ENCODE measurements at regions not wholly inside any gene's neighbourhood (a gene's known extent, or its start where the extent isn't known, plus 50 kb on each side); places are given as distances from the start of the nearest gene placed in this dataset.
A peak's percentile ranks its signal among the peaks of the same experiment; 100 is the strongest.
"Not testable (repeated sequence)": the region's sequence is repeated elsewhere in the genome, so short reads cannot be mapped to it uniquely, and the experiment has no call there.

DNA sequence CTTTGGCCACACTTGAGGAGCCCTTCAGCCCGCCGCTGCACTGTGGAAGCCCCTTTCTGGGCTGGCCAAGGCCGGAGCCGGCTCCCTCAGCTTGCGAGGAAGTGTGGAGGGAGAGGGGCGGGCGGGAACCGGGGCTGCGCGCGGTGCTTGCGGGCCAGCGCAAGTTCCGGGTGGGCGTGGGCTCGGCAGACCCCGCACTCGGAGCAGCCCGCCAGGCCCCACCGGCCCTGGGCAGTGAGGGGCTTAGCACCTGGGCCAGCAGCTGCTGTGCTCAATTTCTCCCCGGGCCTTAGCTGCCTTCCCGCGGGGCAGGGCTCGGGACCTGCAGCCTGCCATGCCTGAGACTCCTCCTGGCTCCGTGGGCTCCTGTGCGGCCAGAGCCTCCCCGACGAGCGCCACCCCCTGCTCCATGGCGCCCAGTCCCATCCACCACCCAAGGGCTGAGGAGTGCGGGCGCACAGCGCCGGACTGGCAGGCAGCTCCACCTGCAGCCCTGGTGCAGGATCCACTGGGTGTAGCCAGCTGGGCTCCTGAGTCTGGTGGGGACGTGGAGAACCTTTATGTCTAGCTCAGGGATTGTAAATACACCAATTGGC, 129.2 kb downstream of the MRPL14 start:
- DNase-seq = not testable (repeated sequence)

DNA sequence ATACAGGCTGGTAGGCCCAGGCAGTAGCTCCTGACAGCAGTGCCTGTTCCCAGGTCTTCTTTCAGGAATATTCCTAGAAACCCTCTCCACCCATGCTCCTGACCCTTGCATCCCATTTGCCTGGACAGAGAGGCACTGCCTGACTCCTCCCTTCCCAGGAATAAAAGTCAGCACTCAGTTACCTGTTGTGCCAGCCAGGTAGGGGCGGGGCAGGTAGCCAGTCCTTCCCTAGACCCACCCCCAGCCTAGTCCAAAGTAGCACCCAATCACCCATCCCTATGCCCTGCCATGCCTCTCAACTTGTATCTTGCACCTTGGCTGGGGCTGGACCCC, 129.9 kb downstream of the MRPL14 start:
- DNase-seq = no peak

DNA sequence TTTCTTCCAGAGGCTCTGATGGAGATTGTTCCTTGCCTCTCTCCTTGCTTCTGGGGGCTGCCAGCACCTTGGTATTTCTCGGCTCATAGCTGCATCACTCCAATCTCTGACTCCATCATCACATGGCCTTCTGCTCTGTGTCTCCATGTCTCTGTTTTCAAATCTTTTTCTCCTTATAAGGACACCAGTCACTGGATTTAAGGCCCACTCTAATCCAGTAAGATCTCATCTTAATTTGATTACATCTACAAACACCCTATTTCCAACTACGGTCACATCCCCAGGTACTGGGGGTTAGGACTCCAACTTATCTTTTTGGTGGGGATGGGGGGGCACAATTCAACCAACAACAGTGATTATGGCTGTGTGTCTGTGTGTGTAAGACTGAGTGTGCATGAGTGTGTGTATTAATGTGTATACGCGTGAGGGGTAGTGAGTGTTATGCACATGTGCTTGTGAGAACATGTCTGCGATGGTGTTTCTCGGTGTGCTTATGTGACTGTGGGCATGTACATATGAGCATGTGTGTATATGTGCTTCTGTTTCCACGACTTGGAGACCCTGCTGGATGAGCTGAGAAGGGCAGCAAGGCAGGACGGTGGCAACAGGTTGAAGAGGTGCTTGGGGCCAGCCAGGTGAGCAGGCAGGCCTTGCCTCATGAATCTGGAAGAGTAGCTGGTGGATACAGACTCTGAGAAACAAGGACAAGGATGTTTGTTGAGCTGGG, 130.5 kb downstream of the MRPL14 start:
- no peak for DNase-seq

DNA sequence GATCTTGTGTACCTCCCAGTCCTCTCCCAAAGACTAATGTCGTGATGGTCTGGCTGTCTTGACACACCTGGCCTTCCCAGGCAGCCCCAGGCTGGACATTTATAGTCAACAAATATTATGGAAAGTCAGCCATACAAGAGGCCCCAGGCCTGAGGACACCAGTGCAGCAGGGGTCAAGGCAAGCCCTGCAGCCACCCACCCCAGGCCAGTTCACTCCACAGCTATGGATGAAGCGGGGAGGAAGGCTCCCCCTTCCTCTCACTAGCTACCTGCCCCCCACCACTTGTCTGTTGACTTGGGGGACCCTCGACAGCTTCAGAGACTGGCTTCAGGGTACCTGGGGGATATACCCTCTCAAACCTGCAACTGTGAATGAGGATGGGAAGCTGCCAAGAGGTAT, 132.1 kb downstream of the MRPL14 start:
- DNase-seq = no peak

DNA sequence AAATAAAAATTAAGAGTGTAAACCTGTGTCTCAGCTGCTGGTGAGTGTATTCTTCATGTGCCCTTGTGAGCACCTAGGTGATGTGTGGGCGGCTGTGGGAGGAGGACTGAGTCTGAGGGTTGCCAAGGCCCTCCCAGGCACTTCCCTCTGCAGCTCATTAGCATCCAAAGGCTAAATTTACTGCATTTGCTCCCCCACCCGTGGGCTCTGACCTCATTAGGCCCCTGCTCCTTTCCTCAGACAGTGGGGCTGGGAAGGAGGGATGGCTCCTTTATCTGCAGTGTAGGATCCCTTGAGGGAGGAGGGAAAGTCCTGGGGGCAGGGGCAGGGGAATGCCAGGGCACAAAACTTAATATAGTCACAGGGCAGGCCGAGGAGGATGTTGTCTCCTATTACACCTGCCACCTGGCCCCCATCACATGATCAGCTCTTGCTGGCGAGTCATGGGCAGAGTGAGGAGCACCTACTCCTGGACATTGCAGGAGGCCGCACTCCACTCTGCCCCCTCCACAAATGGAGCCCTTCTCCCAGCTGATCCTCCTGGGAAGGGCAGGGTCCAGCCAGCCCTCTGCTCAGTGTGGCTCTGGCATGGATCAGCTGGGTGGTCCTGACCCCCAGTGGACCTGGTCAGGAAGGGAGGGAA, 133.2 kb downstream of the MRPL14 start:
- DNase-seq = no peak

DNA sequence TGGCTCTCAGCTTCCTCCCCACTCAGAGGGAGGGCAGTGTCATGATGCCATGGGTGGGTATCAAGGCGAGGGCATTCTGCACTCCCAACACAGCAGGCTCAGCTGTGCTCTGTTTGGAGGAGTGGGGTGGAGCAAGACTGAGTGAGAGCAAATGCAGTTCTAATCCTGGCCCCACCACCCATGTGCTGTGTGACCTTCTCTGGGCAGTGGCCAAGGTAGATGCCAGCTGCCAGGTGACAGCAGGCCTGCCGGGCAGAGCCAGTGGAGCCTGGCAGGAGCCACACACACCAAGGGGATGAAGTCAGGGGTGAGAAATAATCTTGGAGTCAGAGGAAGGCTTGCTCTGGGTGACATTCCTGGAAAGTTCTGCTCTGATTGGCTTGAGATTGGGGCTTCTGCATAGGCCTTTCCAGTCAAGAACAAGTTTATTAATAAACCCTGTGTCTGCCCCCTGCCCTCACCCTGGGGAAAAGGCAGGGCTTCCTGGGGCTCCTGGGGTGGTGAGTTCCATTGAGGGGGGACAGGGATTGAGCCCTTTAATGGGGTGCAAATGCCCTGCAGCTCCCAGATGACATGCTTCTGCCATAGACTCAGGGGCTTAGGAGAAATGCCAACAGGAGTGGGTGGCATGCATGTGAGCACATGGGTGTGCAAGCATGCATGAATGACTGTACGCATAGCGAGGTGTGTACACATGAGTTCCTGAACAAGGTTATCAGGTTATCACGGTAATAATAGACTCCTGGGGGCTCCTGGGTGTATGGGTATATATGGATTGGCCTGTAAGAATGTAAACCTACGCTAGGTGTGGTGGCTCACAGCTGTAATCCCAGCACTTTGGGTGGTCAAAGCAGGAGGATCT, 134.2 kb downstream of the MRPL14 start:
- no peak for DNase-seq

DNA sequence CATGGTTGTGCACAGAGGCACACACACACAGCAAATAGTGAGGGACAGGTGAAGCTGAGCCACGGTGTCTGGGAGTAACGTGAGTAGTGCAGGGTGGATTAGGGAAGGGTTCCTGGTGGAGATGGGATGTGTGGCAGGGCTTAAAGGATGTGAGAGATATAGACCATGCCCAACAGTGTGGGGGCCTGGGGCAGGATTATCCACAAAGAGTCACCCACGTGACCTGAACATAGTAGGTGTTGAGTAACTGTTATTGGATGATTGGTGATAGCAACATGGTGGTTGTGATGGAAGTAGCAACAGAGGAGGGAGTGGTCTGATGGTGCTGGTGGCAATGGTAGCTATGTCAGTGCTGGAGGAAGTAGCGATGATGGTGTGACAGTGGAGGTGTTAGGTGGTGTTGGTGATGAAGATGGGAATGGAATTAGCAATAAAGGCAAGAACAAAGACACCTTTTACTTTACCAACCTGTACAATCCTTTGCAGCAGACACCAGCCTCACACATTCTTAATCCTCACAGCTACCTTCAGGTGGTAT, 135.1 kb downstream of the MRPL14 start:
- no peak for DNase-seq

DNA sequence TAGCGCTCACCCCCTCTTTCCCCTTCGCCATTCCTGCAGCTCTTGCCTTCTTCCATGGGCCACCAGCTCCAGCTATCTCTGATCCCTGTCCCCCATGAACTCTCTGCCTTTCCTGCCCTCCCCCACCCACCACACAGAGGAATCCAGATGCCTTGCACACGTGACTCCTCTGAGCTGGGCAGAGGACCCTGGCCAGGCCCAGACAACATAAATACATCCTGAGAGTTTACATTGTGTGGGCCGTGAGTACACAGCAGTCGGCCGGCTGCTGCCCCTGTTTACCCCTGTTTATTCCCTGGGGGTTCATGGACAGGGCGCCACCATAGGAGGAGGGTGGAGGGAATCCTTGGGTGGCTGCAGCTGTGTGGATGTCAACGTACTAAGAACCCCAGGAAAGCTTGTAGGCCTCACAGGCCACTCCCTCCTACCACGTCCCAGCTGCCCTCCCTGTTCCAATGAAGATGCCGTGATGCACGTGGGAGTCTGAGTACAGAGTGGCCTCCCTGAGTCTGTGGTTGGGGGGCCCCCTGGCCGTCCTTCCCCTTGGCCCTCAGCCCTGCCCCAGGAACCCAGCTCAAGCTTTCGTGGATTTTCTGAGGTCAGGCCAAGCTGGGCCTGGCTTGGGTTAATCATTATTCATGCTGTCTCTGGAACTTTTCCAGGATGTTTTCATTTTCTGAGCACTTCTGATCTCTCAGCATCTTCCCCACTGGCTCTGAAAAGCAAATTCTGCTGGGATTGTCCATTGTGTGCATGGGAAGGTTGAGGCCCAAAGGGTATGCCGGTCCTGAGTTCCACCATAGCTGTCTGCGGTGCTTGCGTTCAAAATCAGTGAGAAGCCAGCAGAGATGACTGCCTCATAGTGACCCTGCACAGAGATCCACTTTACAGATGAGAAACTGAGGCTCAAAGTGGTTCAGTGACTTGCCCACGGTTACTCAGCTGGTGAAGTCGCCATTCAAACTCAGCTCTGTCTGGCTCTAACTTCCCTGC, 136.3 kb downstream of the MRPL14 start:
- DNase-seq = peak; percentile 61

DNA sequence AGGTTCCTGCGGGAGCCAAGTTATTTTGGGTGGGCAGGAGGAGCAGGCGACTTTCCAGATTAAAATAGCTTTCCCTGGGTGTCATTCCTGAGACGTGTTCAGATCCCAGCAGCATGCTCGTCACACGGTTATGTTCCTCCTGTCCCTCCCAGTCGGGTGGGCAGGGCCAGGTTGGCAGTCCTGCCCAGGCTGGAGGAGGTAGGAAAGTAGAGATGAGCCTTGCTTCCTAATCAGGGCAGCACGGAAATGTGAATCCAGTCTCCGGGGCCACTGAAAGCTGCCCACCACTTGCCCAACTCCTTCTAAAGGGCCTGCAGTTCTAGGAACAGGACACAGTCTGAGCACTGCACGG, 137.0 kb downstream of the MRPL14 start:
- DNase-seq = no peak

DNA sequence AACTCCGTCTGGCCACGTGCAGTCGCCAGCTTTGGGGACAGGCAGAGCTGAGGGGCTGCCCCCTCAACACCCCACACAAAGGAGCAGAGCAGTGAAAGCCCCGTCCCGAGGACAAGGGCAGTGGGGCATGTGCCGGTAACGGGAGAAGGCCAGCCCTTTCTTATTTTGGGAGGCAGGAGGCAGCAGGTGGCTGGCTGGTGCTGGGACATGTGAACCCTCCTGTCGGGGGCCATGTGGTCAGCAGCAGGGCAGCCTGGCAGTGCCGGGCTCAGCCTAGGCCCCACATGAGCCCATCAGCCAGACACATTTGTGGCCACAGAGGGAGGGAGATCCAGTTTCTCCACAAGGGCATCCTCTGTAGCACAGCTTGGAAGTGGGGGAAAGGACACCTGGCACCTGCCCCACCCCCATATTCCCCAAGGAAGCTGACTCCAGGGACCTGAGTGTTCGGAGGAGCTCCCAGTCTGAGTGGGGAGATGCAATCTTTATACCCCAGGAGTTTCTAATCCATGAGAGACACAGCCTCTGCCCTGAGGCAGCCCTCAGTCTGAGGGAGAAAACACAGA, 137.6 kb downstream of the MRPL14 start:
- DNase-seq = no peak

DNA sequence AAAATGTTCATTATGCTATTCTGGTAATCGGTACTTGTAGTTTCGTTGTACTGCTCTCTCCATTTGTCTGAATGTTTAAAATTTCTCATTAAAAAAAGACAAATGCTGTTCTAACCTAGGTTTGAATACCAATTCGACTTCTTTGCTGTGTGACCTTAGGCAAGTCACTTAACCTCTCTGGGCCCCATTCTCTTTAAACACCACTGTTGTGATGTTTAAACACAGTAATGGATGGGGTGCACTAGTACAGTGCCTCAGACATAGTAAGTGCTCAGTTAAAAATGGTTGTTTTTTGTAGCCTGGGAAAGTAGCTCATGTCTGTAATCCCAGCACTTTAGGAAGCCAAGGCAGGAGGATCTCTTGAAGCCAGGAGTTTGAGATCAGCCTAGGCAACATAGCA, 138.5 kb downstream of the MRPL14 start:
- no peak for DNase-seq

DNA sequence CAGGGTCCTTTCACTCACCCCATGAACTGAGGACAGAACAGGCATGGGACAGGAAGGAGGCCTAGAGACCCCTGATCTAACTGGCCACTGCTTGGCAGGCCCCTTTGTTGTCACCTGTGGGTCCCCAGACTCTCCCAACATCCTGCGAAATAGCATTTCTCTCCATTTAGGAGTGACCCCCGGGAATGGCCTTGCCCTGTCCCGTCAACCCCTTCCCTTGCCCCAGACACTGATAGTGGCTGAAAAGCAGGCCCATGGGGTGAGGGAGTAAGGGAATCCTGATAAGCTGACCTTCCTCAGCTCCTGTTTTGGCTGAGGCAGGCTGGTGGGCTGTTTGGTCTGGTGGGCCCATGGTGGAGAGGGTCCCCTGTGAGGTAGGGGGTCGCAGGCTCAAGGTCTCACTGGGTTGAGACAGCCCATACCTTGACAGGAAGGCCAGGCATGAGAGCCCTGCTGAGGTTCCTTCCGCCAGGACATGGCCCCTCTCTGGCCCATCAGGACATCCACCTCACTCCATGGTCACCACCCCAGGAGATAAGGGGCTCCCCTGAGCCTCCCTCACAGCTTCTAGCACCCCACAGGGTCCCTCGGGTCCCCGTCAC, 139.3 kb downstream of the MRPL14 start:
- DNase-seq = no peak

DNA sequence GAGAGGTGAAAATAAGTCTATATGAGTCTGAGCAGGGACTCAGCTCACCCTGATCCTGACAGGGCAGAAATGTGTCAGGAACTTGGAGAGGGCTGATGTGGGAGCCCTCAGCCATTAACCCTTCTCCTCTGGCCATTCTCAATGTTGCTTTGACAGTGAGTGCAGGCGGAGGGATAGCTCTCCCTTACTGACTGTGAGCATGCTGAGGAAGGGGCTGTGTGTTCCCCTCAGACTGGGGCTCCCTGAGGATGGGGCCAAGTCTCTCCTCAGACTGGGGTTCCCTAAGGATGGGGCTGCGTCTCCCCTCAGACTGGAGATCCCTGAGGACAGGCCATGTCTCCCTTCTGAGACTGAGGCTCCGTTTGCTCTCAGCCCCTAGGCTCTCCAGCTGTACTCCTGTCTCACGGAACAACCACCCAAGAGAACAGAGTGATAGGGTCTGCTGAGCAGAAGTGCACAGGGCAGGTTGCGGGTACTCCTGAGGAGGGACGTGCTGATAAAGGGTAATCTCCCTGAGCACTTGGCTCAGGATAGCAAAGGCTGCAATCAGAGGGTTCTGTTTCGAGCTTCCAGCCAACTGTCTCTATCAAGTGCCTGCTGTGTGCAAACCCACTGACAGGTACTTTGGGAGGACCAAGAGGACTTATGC, 141.0 kb downstream of the MRPL14 start:
- no peak for DNase-seq

DNA sequence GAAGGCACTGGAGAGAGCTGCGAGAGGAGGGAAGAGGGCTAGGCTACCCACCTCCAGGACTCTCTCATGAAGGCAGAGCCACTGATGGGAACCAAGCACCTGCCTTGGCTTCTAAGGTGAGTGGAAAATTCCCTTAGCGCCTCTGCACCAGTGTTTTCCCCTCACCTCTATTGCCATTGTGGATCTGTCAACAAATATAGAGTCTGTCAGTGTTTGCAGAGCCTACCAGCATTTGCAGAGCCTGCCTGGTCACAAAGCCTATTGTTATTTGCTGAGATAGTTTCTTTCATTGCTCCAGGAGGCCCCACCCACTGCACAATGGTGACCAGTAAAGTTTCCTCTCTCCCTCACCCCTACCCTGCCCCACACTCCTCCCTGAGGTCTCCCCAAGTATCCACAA, 141.9 kb downstream of the MRPL14 start:
- DNase-seq = no peak

DNA sequence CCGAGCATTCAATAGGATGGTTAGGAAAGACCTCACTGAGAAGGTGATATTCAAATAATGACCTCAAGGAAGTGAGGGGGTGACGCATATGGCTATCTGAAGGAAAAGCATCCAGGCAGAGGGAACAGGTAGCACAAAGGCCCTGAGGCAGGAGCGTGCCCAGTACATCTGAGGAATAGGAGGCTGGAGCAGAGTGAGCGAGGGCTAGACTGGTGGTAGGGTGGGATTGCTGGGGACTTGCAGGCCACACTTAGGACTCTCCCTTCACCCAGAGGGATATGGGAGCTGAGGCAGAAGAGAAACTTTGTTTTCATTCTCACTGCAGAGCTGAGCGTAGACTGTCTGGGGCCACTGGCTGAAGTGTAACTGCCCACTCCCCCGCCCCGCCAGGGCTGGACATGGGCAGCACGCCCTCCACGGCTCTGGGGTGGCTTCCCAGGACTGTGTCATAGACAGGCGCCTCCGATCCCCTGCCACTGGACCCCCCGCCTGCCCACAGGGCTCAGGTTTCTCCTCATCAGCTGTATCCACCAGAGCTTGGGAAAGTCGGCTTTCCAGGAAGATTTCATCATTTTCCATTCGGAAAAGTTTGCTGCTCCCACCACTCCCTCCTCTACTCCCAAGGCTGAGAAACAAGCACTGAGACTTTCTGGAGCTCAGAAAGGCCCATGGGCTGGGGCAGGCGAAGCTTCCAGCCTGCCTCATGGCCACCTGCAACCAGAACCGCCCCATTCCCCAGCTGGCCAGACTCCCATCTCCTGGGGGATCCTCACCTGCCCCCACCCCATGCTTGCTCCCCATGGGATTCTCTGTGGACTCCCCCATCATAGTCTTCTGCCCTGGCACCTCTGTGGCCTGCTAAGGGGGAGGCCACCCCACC, 142.6 kb downstream of the MRPL14 start:
- DNase-seq = no peak

DNA sequence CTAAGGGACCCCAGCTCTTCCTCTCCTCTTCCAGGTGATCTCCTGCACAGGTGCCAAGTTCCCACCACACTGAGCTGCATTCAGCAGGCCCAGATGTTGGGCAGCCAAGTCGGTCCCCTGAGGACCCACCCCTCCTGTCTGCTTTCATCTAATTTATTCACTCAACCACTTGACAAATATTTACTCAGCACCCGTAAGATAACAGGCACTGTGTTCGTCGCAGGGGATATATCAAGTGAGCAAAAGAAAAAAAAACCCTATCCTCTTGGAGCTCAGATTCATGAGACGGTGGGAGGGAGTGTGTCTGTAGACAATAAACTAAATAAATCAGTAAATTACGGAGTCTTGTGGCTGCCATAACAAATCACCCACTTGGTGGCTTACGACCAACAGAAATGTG, 143.6 kb downstream of the MRPL14 start:
- no peak for DNase-seq

DNA sequence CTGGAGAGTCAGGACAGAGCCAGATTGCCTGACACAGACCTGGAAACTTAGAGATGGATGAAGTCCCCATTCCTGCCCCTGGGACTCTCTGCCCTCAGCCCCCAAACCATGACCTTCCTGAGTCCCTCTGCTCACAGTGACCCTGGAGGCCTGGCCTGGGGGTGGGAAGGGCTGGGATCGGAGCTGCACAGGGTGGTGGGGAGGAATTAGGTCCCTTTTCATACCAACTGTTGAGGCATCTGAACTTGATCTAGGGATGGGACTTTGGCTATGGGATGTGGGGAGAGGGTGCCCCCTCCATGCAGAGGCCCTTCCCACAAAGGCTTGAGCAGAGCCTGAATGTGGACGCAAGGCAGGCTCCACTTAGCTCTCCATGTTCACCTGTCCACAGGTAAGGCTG, 144.1 kb downstream of the MRPL14 start:
- DNase-seq = no peak

DNA sequence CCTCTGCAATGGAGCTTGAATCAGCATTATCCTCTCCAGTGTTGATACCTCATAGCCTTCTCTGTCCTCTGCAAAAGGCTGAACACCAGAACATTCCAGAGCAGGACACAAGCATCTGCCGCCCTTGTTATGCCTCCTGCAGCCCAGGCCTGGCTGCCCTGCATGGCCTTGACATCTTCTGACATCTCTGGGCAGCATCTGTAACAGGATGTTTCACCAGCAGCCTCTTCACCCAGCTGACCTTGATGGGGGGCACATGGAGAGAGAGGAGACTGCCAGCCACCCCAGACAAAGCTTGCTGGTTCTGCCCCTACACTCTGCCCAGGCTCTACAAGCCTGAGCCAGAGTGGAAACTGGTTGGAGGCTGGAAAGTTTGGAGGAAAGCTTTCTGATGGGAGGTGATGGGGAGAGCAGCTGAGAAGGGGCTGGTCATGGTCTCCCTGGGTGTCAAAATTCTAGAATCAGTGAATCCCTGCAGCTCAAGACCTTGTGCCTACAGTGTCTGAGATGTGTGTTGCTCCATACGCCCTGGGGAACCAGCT, 145.1 kb downstream of the MRPL14 start:
- no peak for DNase-seq

DNA sequence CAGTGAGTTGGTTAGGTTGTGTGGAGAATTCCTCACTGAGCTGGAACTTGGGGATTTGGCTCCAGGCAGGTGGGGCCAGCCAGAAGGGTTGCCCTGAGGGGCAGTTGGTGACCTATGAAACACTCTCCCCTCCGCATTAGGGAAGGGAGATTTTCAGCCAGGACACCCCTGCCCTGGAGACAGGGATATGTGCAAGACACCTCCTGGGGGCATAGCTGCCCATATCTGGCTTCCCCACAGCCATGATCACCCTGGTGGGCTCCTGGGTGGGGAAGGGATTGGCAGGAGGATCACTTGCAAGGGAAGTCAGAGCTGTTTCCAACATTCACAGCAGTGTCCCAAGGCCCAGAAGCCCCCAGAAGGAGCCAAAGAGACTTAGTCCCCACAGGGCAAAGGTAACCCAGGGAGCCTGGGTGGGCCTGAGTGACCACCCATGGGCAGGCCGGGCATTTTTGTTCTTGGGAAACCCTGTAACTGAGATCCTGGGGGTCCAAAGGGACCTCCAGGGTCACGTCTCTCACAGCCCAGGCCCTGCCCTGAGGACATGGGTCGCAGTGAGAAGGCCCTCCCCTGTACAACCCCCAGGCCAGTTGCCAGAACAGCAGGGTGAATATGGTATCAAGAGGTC, 145.8 kb downstream of the MRPL14 start:
- DNase-seq = no peak
